GM23338 (cell line): ENCODE measurements at regions not wholly inside any gene's neighbourhood (a gene's known extent, or its start where the extent isn't known, plus 50 kb on each side); places are given as distances from the start of the nearest gene placed in this dataset.

Source experiments
- ATAC-seq: fragments of 200-7000 bp; cut with Tn5 transposase; 3 replicates; pipeline ENCODE4 v1.9.1; 2020
- DNase-seq: peaks from one replicate; pipeline ENCODE4 v3.0.0-alpha.2; 2015; ENCODE audit warnings: low spot score
- H2AFZ ChIP-seq: fragments of 200-600 bp; sonication (generic); 2 replicates; pipeline ENCODE4 v1.8.0; 2016; ENCODE audit warnings: antibody characterized with exemption, mild to moderate bottlenecking, moderate library complexity
- H3F3A ChIP-seq: fragments of 200-600 bp; sonication (generic); replicated peaks from 2 replicates; pipeline ENCODE4 v1.8.0; 2017; ENCODE audit warnings: antibody characterized with exemption, mixed run types, low read depth
- H3K27ac ChIP-seq: fragments of 200-600 bp; sonication (generic); 2 replicates; pipeline ENCODE4 v1.6.1; 2016; ENCODE audit warnings: low read depth
- H3K27me3 ChIP-seq: fragments of 200-600 bp; sonication (generic); 2 replicates; pipeline ENCODE4 v1.8.0; 2016; ENCODE audit warnings: mild to moderate bottlenecking, mixed run types, moderate library complexity; ENCODE audit not compliant: insufficient read depth
- H3K36me3 ChIP-seq: fragments of 200-600 bp; sonication (generic); 2 replicates; pipeline ENCODE4 v1.8.0; 2016; ENCODE audit warnings: mild to moderate bottlenecking; ENCODE audit not compliant: insufficient read depth
- H3K4me1 ChIP-seq: fragments of 200-600 bp; sonication (generic); 2 replicates; pipeline ENCODE4 v1.8.0; 2016; ENCODE audit warnings: mild to moderate bottlenecking, moderate library complexity; ENCODE audit not compliant: insufficient read depth
- H3K4me2 ChIP-seq: fragments of 200-600 bp; sonication (generic); 2 replicates; pipeline ENCODE4 v1.7.1; 2017; ENCODE audit warnings: mixed run types
- H3K4me3 ChIP-seq: fragments of 200-600 bp; sonication (generic); 2 replicates; pipeline ENCODE4 v1.6.1; 2016; ENCODE audit warnings: mixed run types
- H3K79me2 ChIP-seq: fragments of 200-600 bp; sonication (generic); replicated peaks from 2 replicates; pipeline ENCODE4 v1.8.0; 2017; ENCODE audit warnings: mild to moderate bottlenecking; ENCODE audit not compliant: insufficient read depth
- H3K9me2 ChIP-seq: fragments of 200-600 bp; sonication (generic); 2 replicates; pipeline ENCODE4 v1.8.0; 2017; ENCODE audit not compliant: insufficient read depth
- H4K20me1 ChIP-seq: fragments of 200-600 bp; sonication (generic); replicated peaks from 2 replicates; pipeline ENCODE4 v1.8.0; 2017; ENCODE audit warnings: mild to moderate bottlenecking; ENCODE audit not compliant: insufficient read depth
- H3K27ac Mint-ChIP-seq: 2 replicates; pipeline ENCODE4 v1.8.0; 2020; ENCODE audit warnings: inconsistent platforms, mild to moderate bottlenecking, moderate library complexity, mixed read lengths
- H3K27me3 Mint-ChIP-seq: 3 replicates; pipeline ENCODE4 v1.8.0; 2022; ENCODE audit warnings: low read depth, mild to moderate bottlenecking, moderate library complexity, mixed read lengths, inconsistent platforms; ENCODE audit not compliant: insufficient read depth, poor library complexity
- H3K36me3 Mint-ChIP-seq: 3 replicates; pipeline ENCODE4 v1.8.0; 2021; ENCODE audit warnings: low read depth, mild to moderate bottlenecking, inconsistent platforms, moderate library complexity, mixed read lengths
- H3K4me1 Mint-ChIP-seq: 3 replicates; pipeline ENCODE4 v1.8.0; 2020; ENCODE audit warnings: mild to moderate bottlenecking, inconsistent platforms, mixed read lengths
- H3K4me3 Mint-ChIP-seq: 3 replicates; pipeline ENCODE4 v1.8.0; 2021; ENCODE audit warnings: moderate library complexity, mild to moderate bottlenecking, inconsistent platforms, mixed read lengths
- H3K9me3 Mint-ChIP-seq: 3 replicates; pipeline ENCODE4 v1.8.0; 2020; ENCODE audit warnings: moderate library complexity, mild to moderate bottlenecking, inconsistent platforms, mixed read lengths
- CREB1 ChIP-seq: fragments of 250-450 bp; sonication (Bioruptor Pico); IDR thresholded peaks from 2 replicates; pipeline ENCODE4 v1.5.0; 2020; ENCODE audit warnings: low read depth, mild to moderate bottlenecking, moderate library complexity
- ETS1 ChIP-seq: IDR thresholded peaks from 2 replicates; pipeline ENCODE4 v1.6.1; 2016; ENCODE audit warnings: antibody characterized with exemption
- EZH2 ChIP-seq: fragments of 200-600 bp; sonication (generic); IDR thresholded peaks from one replicate; pipeline ENCODE4 v1.8.0; 2017; ENCODE audit warnings: antibody characterized with exemption, mild to moderate bottlenecking, low read depth; ENCODE audit not compliant: unreplicated experiment
- EZH2phosphoT487 ChIP-seq: fragments of 200-600 bp; sonication (generic); IDR thresholded peaks from one replicate; pipeline ENCODE4 v1.8.1; 2018; ENCODE audit warnings: antibody characterized with exemption; ENCODE audit not compliant: unreplicated experiment
- JUNB ChIP-seq: IDR thresholded peaks from one replicate; pipeline ENCODE4 v1.6.1; 2016; ENCODE audit warnings: antibody characterized with exemption; ENCODE audit not compliant: unreplicated experiment
- NANOG ChIP-seq: IDR thresholded peaks from 2 replicates; pipeline ENCODE4 v1.6.1; 2016; ENCODE audit warnings: antibody characterized with exemption, borderline replicate concordance
- STAT1 ChIP-seq: IDR thresholded peaks from one replicate; pipeline ENCODE4 v1.6.1; 2016; ENCODE audit warnings: antibody characterized with exemption; ENCODE audit not compliant: unreplicated experiment
- ZNF331 ChIP-seq: fragments of 250-450 bp; sonication (Bioruptor Pico); IDR thresholded peaks from 2 replicates; pipeline ENCODE4 v1.5.0; 2020; ENCODE audit warnings: low read depth, mild to moderate bottlenecking, moderate library complexity
- ZNF462 ChIP-seq: fragments of 250-450 bp; sonication (Bioruptor Pico); IDR thresholded peaks from 2 replicates; pipeline ENCODE4 v1.5.0; 2020; ENCODE audit warnings: mild to moderate bottlenecking, moderate library complexity

- no peak for TF ChIP-seq CREB1 (CRISPR knock-in tag)
- TF ChIP-seq ETS1: no peak
- TF ChIP-seq JUNB: no peak
- no peak for TF ChIP-seq EZH2phosphoT487
Measured at GRCh38 chr18:78546281-78546680, 433.3 kb upstream of the SALL3 start (continued).

- no peak overlapping the region for H3K27ac ChIP-seq
- Mint-ChIP-seq H3K4me1 (no peaks in the 10 kb centered on the region), H3K27me3 (peaks cover 4% of the 10 kb centered on the region), H3K9me3 (peaks cover 93% of the 10 kb centered on the region), H3K27ac (no peak overlapping the region), H3K4me3 (no peak overlapping the region), H3K36me3 (peaks cover 51% of the 10 kb centered on the region)
- H3K27me3 ChIP-seq: no peaks in the 10 kb centered on the region
- H3K79me2 ChIP-seq: no peaks in the 10 kb centered on the region
- H3K4me1 ChIP-seq: no peaks in the 10 kb centered on the region
- no peak overlapping the region for H2AFZ ChIP-seq
- TF ChIP-seq STAT1 (no peak), EZH2 (no peak), ETS1 (no peak)
- H3K9me2 ChIP-seq: no peaks in the 10 kb centered on the region
- DNase-seq: no peak
- no peaks in the 10 kb centered on the region for H4K20me1 ChIP-seq
- no peak overlapping the region for H3K4me3 ChIP-seq
- no peak overlapping the region for H3K4me2 ChIP-seq
- no peak for ATAC-seq
- no peaks in the 10 kb centered on the region for H3F3A ChIP-seq
- H3K36me3 ChIP-seq: no peaks in the 10 kb centered on the region
Measured at GRCh38 chr18:78547817-78548216, 431.8 kb upstream of the SALL3 start.

GRCh38 chr18:78548261-78549058 is 431.2 kb upstream of the SALL3 start:
- no peak overlapping the region for H3K4me3 Mint-ChIP-seq
- H3K36me3 Mint-ChIP-seq: peaks cover 52% of the 10 kb centered on the region
- no peaks in the 10 kb centered on the region for H3F3A ChIP-seq
- no peak overlapping the region for H3K4me2 ChIP-seq
- H2AFZ ChIP-seq: no peak overlapping the region
- H3K27ac Mint-ChIP-seq: no peak overlapping the region
- H4K20me1 ChIP-seq: no peaks in the 10 kb centered on the region
- ATAC-seq (no peak), DNase-seq (no peak)
- H3K36me3 ChIP-seq: no peaks in the 10 kb centered on the region
- no peaks in the 10 kb centered on the region for H3K4me1 Mint-ChIP-seq
- H3K9me3 Mint-ChIP-seq: peaks cover 90% of the 10 kb centered on the region
- no peak overlapping the region for H3K27ac ChIP-seq
- no peaks in the 10 kb centered on the region for H3K79me2 ChIP-seq
- no peak overlapping the region for H3K4me3 ChIP-seq
- H3K9me2 ChIP-seq: no peaks in the 10 kb centered on the region
- H3K4me1 ChIP-seq: no peaks in the 10 kb centered on the region
- no peaks in the 10 kb centered on the region for H3K27me3 ChIP-seq
- peaks cover 4% of the 10 kb centered on the region for H3K27me3 Mint-ChIP-seq
- no peak for TF ChIP-seq ZNF462 (CRISPR knock-in tag)
- no peak for TF ChIP-seq ZNF331 (CRISPR knock-in tag)
- no peak for TF ChIP-seq NANOG
- TF ChIP-seq EZH2: no peak
- no peak for TF ChIP-seq EZH2phosphoT487
